SIG-M5 treated with dmso at 0.1 percent for 504 hours (cell line): ENCODE measurements at regions not wholly inside any gene's neighbourhood (a gene's known extent, or its start where the extent isn't known, plus 50 kb on each side); places are given as distances from the start of the nearest gene placed in this dataset.

ENCODE experiments used
- DNase-seq: peaks from one replicate; lab custom pipeline; 2025; ENCODE audit not compliant: unreplicated experiment; lab: John Stamatoyannopoulos, UW

GRCh38 chr14:100658181-100658886 lies 68.4 kb upstream of the DLK1 start:
- no peak for DNase-seq

GRCh38 chr14:100659345-100660001 lies 67.2 kb upstream of the DLK1 start:
- no peak for DNase-seq

GRCh38 chr14:100660498-100660881 lies 66.2 kb upstream of the DLK1 start:
- DNase-seq = no peak

- DNase-seq = no peak
Measured at GRCh38 chr14:100660882-100661635, 65.6 kb upstream of the DLK1 start.

GRCh38 chr14:100662879-100663760 lies 63.6 kb upstream of the DLK1 start:
- DNase-seq = peak; percentile 21

- DNase-seq = no peak
Measured at GRCh38 chr14:100663761-100664052, 63.0 kb upstream of the DLK1 start.

GRCh38 chr14:100664231-100664630 lies 62.5 kb upstream of the DLK1 start:
- DNase-seq = no peak

- no peak for DNase-seq
Measured at GRCh38 chr14:100664841-100665510, 61.7 kb upstream of the DLK1 start.

- DNase-seq = no peak
Measured at GRCh38 chr14:100665511-100666032, 61.1 kb upstream of the DLK1 start.

- DNase-seq = no peak
Measured at GRCh38 chr14:100666403-100666802, 60.3 kb upstream of the DLK1 start.

- no peak for DNase-seq
Measured at GRCh38 chr14:100666851-100667250, 59.8 kb upstream of the DLK1 start.

- no peak for DNase-seq
Measured at GRCh38 chr14:100667656-100668055, 59.0 kb upstream of the DLK1 start.

- DNase-seq = no peak
Measured at GRCh38 chr14:100668352-100668751, 58.3 kb upstream of the DLK1 start.

- no peak for DNase-seq
Measured at GRCh38 chr14:100669011-100669412, 57.7 kb upstream of the DLK1 start.

GRCh38 chr14:100669468-100669867 lies 57.2 kb upstream of the DLK1 start:
- no peak for DNase-seq

- DNase-seq = no peak
Measured at GRCh38 chr14:100670017-100670752, 56.5 kb upstream of the DLK1 start.

GRCh38 chr14:100670753-100671049 lies 56.0 kb upstream of the DLK1 start:
- DNase-seq = no peak

GRCh38 chr14:100671386-100671901 lies 55.2 kb upstream of the DLK1 start:
- no peak for DNase-seq

- no peak for DNase-seq
Measured at GRCh38 chr14:100671906-100672305, 54.8 kb upstream of the DLK1 start.
